ENCODE measurements at regions not wholly inside any gene's neighbourhood (a gene's known extent, or its start where the extent isn't known, plus 50 kb on each side); places are given as distances from the start of the nearest gene placed in this dataset.

DNA sequence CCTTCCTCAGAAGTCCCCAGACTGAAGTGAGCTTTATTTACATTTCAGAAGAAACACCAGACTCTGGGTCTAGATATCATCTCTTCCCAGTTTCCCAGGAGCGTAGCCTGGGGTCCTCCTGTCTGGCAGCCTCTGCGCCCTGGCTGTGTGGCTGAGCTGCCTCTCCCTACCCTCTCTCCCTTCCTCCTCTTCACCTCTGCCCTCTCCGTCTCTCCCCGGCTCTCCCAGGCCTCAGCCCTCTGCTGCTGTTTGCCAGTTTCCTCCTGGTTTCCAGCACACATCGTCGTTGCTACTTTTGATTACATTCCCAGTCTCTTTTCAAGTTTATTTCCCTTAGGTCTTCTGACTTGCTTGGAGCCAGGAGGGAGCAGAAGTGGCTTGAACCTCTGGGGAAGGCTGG, 91.1 kb upstream of the DISP3 start:
- TF ChIP-seq CTCF (IDR thresholded peaks at IDR 0.05) (no peak), POLR2AphosphoS5 (IDR thresholded peaks at IDR 0.05) (no peak), EP300 (IDR thresholded peaks at IDR 0.05) (no peak)
